Activated CD4-positive, alpha-beta T cell treated with anti-CD3 and anti-CD28 coated beads for 4 hours (primary cell): ENCODE measurements at regions not wholly inside any gene's neighbourhood (a gene's known extent, or its start where the extent isn't known, plus 50 kb on each side); places are given as distances from the start of the nearest gene placed in this dataset.
"Not testable (repeated sequence)": the region's sequence is repeated elsewhere in the genome, so short reads cannot be mapped to it uniquely, and the experiment has no call there.

Experiments used
- DNase-seq, 2 donors: peaks; one replicate each; pipeline ENCODE4 v3.0.0-alpha.2; 2020

GRCh38 chr19:33866696-33867095 is 70.0 kb downstream of the KCTD15 start:
- DNase-seq = no peak

- no peak for DNase-seq
These were observed 71.5 kb downstream of the KCTD15 start for GRCh38 chr19:33868076-33868735.

GRCh38 chr19:33868788-33869412 is 72.2 kb downstream of the KCTD15 start:
- DNase-seq = no peak

- DNase-seq = not testable (repeated sequence)
These were observed 73.7 kb downstream of the KCTD15 start for GRCh38 chr19:33870298-33870932.

- DNase-seq = no peak
These were observed 74.9 kb downstream of the KCTD15 start for GRCh38 chr19:33871605-33872004.

- no peak for DNase-seq
These were observed 76.0 kb downstream of the KCTD15 start for GRCh38 chr19:33872445-33873320.

GRCh38 chr19:33875071-33875470 is 78.4 kb downstream of the KCTD15 start:
- no peak for DNase-seq

- no peak for DNase-seq
These were observed 79.5 kb downstream of the KCTD15 start for GRCh38 chr19:33876192-33876591.

GRCh38 chr19:33878030-33878544 is 81.4 kb downstream of the KCTD15 start:
- no peak for DNase-seq

GRCh38 chr19:33878910-33879810 is 82.5 kb downstream of the KCTD15 start:
- no peak for DNase-seq

GRCh38 chr19:33879818-33880575 is 83.3 kb downstream of the KCTD15 start:
- no peak for DNase-seq

- no peak for DNase-seq
These were observed 87.3 kb downstream of the KCTD15 start for GRCh38 chr19:33883859-33884519.

- no peak for DNase-seq
These were observed 88.6 kb downstream of the KCTD15 start for GRCh38 chr19:33885236-33885635.

- no peak for DNase-seq
These were observed 91.2 kb downstream of the KCTD15 start for GRCh38 chr19:33887891-33888290.

- DNase-seq = no peak
These were observed 92.0 kb downstream of the KCTD15 start for GRCh38 chr19:33888665-33889064.

- no peak for DNase-seq
These were observed 93.9 kb downstream of the KCTD15 start for GRCh38 chr19:33890569-33890968.

- DNase-seq = no peak
These were observed 95.1 kb downstream of the KCTD15 start for GRCh38 chr19:33891773-33892172.

- no peak for DNase-seq
These were observed 98.1 kb downstream of the KCTD15 start for GRCh38 chr19:33894787-33895186.

GRCh38 chr19:33895366-33895765 is 98.7 kb downstream of the KCTD15 start:
- no peak for DNase-seq

- no peak for DNase-seq
These were observed 101.5 kb downstream of the KCTD15 start for GRCh38 chr19:33898062-33898677.
